ENCODE measurements at regions not wholly inside any gene's neighbourhood (a gene's known extent, or its start where the extent isn't known, plus 50 kb on each side); places are given as distances from the start of the nearest gene placed in this dataset.

- Histone ChIP-seq H3K27me3 (ENCODE audit: control insufficient read depth, insufficient read depth, low read length) (peaks cover under 1% of the 10 kb centered on the region; the same call in 1 of the 2 replicates), H3K27ac (ENCODE audit: low read length) (no peak overlapping the region), H3K4me3 (ENCODE audit: low read depth in 2 of 2, low read length in 2 of 2) (no peak overlapping the region), H3K9me3 (ENCODE audit: control insufficient read depth, insufficient read depth, low read depth, low read length) (no peaks in the 10 kb centered on the region), H3K4me1 (ENCODE audit: control insufficient read depth, insufficient read depth, low read length) (no peaks in the 10 kb centered on the region), H3K36me3 (ENCODE audit: control insufficient read depth, insufficient read depth, low read length) (no peaks in the 10 kb centered on the region)
- no peak for DNase-seq (ENCODE audit: low read depth, low spot score)
- ATAC-seq: no peak
- intact Hi-C loops (cut with micrococcal nuclease; ENCODE audit: unreplicated experiment) (no loop called here), in situ Hi-C loops (cut with HindIII; ENCODE audit: low pct_unique_long_range_greater_than_20kb, low sequenced_read_pairs) (no loop called here)
- TF ChIP-seq REST (IDR thresholded peaks at IDR 0.05; ENCODE audit: insufficient read depth in 1 of 2, low read depth in 2 of 2, low read length in 1 of 2) (no peak), TCF7L2 (IDR thresholded peaks at IDR 0.05; ENCODE audit: low read depth, low read length) (no peak), POLR2AphosphoS5 (IDR thresholded peaks at IDR 0.05; ENCODE audit: low read depth, low read length) (no peak), SIN3A (IDR thresholded peaks at IDR 0.05; ENCODE audit: borderline replicate concordance, insufficient read depth, low read depth, low read length) (no peak), CTCF (IDR thresholded peaks at IDR 0.05) (no peak)
- no TSS peak for BruUV-seq (replicated peaks)
- ChIA-PET CTCF (no interaction called here), POLR2A (no interaction called here)
These were observed 52.4 kb downstream of the MRPL36 start for GRCh38 chr5:1747079-1747802.

- Histone ChIP-seq H3K4me1 (ENCODE audit: control insufficient read depth, insufficient read depth, low read length) (no peaks in the 10 kb centered on the region), H3K27me3 (ENCODE audit: control insufficient read depth, insufficient read depth, low read length) (peaks cover 4% of the 10 kb centered on the region; the same call in 1 of the 2 replicates), H3K36me3 (ENCODE audit: control insufficient read depth, insufficient read depth, low read length) (no peaks in the 10 kb centered on the region), H3K27ac (ENCODE audit: low read length) (no peak overlapping the region), H3K4me3 (ENCODE audit: low read depth in 2 of 2, low read length in 2 of 2) (no peak overlapping the region), H3K9me3 (ENCODE audit: control insufficient read depth, insufficient read depth, low read depth, low read length) (0 out of 2 replicates have a peak, but pooled peaks cover 7% of the 10 kb centered on the region)
- no TSS peak for BruUV-seq (replicated peaks)
- intact Hi-C loops (cut with micrococcal nuclease; ENCODE audit: unreplicated experiment) (no loop called here), in situ Hi-C loops (cut with HindIII; ENCODE audit: low pct_unique_long_range_greater_than_20kb, low sequenced_read_pairs) (no loop called here)
- TF ChIP-seq CTCF (IDR thresholded peaks at IDR 0.05) (no peak), POLR2AphosphoS5 (IDR thresholded peaks at IDR 0.05; ENCODE audit: low read depth, low read length) (no peak), SIN3A (IDR thresholded peaks at IDR 0.05; ENCODE audit: borderline replicate concordance, insufficient read depth, low read depth, low read length) (no peak), REST (IDR thresholded peaks at IDR 0.05; ENCODE audit: insufficient read depth in 1 of 2, low read depth in 2 of 2, low read length in 1 of 2) (no peak), TCF7L2 (IDR thresholded peaks at IDR 0.05; ENCODE audit: low read depth, low read length) (no peak)
- POLR2A ChIA-PET: no interaction called here
- CTCF ChIA-PET: no interaction called here
- ATAC-seq (no peak), DNase-seq (ENCODE audit: low read depth, low spot score) (no peak)
These were observed 53.1 kb downstream of the MRPL36 start for GRCh38 chr5:1746371-1747078.

Measured in Panc1 (cell line).